ENCODE measurements at regions not wholly inside any gene's neighbourhood (a gene's known extent, or its start where the extent isn't known, plus 50 kb on each side); places are given as distances from the start of the nearest gene placed in this dataset.

DNA sequence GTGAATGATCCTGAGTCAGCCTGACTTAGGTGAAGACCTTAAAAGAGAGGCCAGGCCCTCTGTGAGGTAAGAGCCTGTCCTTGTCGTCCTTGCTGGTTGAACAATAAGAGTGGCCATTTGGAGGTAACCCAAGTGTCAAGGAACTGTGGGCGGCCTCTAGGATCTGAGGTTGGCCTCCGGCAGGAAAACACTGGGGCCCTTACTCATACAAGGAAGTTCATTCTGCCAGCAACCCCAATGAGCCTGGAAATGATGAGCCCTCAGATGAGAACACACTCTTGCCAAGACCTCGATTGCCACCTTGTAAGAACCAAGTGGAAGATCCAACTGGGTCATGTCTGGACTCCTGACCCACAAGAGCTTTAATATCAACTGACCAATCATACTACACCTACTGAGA lies 95.5 kb upstream of the LRATD1 start:
- TF ChIP-seq, protein P1, sequence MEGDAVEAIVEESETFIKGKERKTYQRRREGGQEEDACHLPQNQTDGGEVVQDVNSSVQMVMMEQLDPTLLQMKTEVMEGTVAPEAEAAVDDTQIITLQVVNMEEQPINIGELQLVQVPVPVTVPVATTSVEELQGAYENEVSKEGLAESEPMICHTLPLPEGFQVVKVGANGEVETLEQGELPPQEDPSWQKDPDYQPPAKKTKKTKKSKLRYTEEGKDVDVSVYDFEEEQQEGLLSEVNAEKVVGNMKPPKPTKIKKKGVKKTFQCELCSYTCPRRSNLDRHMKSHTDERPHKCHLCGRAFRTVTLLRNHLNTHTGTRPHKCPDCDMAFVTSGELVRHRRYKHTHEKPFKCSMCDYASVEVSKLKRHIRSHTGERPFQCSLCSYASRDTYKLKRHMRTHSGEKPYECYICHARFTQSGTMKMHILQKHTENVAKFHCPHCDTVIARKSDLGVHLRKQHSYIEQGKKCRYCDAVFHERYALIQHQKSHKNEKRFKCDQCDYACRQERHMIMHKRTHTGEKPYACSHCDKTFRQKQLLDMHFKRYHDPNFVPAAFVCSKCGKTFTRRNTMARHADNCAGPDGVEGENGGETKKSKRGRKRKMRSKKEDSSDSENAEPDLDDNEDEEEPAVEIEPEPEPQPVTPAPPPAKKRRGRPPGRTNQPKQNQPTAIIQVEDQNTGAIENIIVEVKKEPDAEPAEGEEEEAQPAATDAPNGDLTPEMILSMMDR (IDR thresholded peaks at IDR 0.05) = no peak
- no peaks in the 10 kb centered on the region for H3K9me3 ChIP-seq

DNA sequence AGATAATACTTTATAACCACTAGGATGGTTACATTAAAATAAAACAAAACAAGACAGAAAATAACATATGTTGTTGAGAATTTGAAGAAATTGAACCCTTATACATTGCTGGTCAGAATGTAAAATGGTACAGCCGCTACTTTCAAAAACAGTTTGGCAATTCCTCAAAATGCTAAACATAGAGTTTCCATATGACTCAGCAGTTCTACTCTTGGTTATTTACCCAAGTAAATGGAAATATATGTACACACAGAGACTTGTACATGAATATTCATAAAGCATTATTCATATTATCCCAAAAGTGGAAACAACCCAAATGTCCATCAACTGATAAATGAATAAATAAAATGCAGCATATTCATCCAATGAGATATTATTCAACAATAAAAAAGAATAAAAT lies 92.5 kb upstream of the LRATD1 start:
- ATAC-seq (no peak), DNase-seq (no peak)
- no peaks in the 10 kb centered on the region for H3K9me3 ChIP-seq
- H3K4me1 ChIP-seq = no peaks in the 10 kb centered on the region
- H3K27ac ChIP-seq = no peak overlapping the region
- H3K27me3 ChIP-seq (ENCODE audit: low read depth) = no peaks in the 10 kb centered on the region
- TF ChIP-seq, protein P1 (IDR thresholded peaks at IDR 0.05) = no peak
- H3K4me3 ChIP-seq = no peak overlapping the region
- intact Hi-C loops (cut with DNase I) = no loop called here
- no peaks in the 10 kb centered on the region for H3K36me3 ChIP-seq

More for the DNA sequence above, 95.5 kb upstream of the LRATD1 start:
- no peaks in the 10 kb centered on the region for H3K27me3 ChIP-seq (ENCODE audit: low read depth)
- no peak for DNase-seq
- H3K4me1 ChIP-seq = no peaks in the 10 kb centered on the region
- no peak for ATAC-seq
- H3K4me3 ChIP-seq = no peak overlapping the region
- H3K27ac ChIP-seq = no peak overlapping the region
- H3K36me3 ChIP-seq = no peaks in the 10 kb centered on the region
- intact Hi-C loops (cut with DNase I) = no loop called here

DNA sequence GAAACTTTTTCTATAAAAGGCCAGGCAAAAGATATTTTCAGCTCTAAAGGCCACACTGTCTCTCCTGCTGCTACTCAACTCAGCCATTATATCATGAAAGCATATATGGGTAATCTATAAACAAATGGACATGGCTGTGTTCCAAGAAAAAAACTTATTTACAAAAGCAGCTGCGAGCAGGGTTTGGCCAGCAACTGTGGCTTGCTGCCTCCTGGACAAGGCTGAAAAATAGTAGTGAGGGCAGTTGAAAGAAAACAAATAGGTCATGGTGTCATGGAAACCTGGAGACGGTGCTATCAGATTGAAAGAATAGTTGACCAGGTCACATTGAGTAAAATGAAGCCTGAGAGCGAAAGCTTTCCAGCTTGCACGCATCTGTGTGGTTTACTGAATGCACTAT lies 89.2 kb upstream of the LRATD1 start:
- H3K27me3 ChIP-seq (ENCODE audit: low read depth) = no peaks in the 10 kb centered on the region
- no peaks in the 10 kb centered on the region for H3K4me1 ChIP-seq
- no peak overlapping the region for H3K27ac ChIP-seq
- H3K9me3 ChIP-seq = no peaks in the 10 kb centered on the region
- TF ChIP-seq, protein P1 (IDR thresholded peaks at IDR 0.05) = no peak
- intact Hi-C loops (cut with DNase I) = no loop called here
- no peak for DNase-seq
- no peak overlapping the region for H3K4me3 ChIP-seq
- ATAC-seq = no peak
- H3K36me3 ChIP-seq = no peaks in the 10 kb centered on the region

DNA sequence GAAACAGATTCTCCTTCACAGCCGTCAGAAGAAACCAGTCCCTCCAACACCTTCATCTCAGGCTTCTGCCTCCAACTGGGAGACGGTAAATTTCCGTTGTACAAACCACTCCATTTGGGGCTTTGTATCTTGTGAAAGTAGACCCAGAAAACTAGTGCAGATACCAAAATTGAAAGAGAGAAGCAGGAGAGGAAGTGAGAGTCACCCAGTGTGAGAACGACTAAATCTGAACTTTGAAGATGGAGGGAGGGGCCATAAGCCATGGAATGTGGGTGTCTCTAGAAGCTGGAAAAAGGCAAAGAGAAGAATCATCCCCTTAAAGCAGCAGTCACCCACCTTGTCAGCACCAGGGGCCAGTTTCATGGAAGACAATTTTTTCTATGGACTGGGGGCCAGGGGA lies 88.3 kb upstream of the LRATD1 start:
- H3K4me3 ChIP-seq = no peak overlapping the region
- no peak for DNase-seq
- H3K27me3 ChIP-seq (ENCODE audit: low read depth) = no peaks in the 10 kb centered on the region
- intact Hi-C loops (cut with DNase I) = no loop called here
- no peaks in the 10 kb centered on the region for H3K9me3 ChIP-seq
- H3K4me1 ChIP-seq = no peaks in the 10 kb centered on the region
- H3K27ac ChIP-seq = no peak overlapping the region
- ATAC-seq = no peak
- no peaks in the 10 kb centered on the region for H3K36me3 ChIP-seq
- TF ChIP-seq, protein P1 (IDR thresholded peaks at IDR 0.05) = no peak

DNA sequence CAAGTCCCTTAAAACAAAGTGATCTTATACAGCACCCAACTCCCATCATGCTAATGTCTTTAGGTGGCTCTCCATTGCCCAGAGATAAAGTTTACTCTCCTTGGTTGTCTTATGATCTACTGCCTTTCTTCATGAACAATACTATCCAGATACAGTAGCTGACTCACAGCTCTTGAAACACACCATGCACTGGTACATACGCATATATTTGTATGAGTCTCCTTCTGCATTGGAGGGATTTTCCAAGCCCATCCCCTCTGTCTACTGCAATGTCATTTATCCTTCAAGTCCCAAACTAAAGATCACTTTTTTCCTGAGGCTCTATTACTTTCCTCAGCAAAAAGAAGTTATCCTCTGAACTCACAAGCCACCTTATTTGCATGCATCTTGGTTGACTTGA lies 84.7 kb upstream of the LRATD1 start:
- Histone ChIP-seq H3K27me3 (ENCODE audit: low read depth) (no peaks in the 10 kb centered on the region), H3K36me3 (no peaks in the 10 kb centered on the region), H3K4me3 (no peak overlapping the region), H3K4me1 (no peaks in the 10 kb centered on the region), H3K9me3 (no peaks in the 10 kb centered on the region), H3K27ac (no peak overlapping the region)
- ATAC-seq (no peak), DNase-seq (no peak)
- intact Hi-C loops (cut with DNase I) = no loop called here
- TF ChIP-seq, protein P1 (IDR thresholded peaks at IDR 0.05) = no peak

DNA sequence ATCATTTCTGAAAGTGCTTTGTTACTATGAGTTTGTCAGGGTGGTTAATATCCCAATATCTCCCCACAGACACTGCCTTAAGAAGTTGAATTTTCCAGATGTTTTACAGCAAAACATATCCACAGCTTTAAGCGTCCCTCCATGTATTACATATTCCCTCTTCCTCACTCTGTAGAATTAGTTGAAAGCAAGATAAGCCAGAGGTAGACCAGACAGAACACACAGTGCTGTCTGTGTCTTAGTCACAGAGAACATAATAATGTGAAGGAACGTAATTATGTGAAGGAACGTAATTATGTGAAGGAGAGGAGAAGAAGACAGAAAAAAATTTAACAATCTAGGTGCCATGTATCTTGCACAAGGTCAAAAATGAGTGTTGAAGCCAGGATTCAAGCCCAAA lies 81.9 kb upstream of the LRATD1 start:
- intact Hi-C loops (cut with DNase I) = no loop called here
- TF ChIP-seq, protein P1 (IDR thresholded peaks at IDR 0.05) = no peak
- no peak overlapping the region for H3K27ac ChIP-seq
- H3K4me1 ChIP-seq = no peaks in the 10 kb centered on the region
- no peak overlapping the region for H3K4me3 ChIP-seq
- H3K9me3 ChIP-seq = no peaks in the 10 kb centered on the region
- no peaks in the 10 kb centered on the region for H3K27me3 ChIP-seq (ENCODE audit: low read depth)
- no peak for DNase-seq
- ATAC-seq = no peak
- no peaks in the 10 kb centered on the region for H3K36me3 ChIP-seq

All from lower lobe of right lung (tissue), 2 donors.